HG02571 (cell line): ENCODE measurements at regions not wholly inside any gene's neighbourhood (a gene's known extent, or its start where the extent isn't known, plus 50 kb on each side); places are given as distances from the start of the nearest gene placed in this dataset.

Experiments
- ATAC-seq: cut with Tn5 transposase; IDR thresholded peaks from one replicate; pipeline ENCODE4 v1.9.1; 2021; ENCODE audit warnings: mild to moderate bottlenecking, moderate library complexity; ENCODE audit not compliant: unreplicated experiment

DNA sequence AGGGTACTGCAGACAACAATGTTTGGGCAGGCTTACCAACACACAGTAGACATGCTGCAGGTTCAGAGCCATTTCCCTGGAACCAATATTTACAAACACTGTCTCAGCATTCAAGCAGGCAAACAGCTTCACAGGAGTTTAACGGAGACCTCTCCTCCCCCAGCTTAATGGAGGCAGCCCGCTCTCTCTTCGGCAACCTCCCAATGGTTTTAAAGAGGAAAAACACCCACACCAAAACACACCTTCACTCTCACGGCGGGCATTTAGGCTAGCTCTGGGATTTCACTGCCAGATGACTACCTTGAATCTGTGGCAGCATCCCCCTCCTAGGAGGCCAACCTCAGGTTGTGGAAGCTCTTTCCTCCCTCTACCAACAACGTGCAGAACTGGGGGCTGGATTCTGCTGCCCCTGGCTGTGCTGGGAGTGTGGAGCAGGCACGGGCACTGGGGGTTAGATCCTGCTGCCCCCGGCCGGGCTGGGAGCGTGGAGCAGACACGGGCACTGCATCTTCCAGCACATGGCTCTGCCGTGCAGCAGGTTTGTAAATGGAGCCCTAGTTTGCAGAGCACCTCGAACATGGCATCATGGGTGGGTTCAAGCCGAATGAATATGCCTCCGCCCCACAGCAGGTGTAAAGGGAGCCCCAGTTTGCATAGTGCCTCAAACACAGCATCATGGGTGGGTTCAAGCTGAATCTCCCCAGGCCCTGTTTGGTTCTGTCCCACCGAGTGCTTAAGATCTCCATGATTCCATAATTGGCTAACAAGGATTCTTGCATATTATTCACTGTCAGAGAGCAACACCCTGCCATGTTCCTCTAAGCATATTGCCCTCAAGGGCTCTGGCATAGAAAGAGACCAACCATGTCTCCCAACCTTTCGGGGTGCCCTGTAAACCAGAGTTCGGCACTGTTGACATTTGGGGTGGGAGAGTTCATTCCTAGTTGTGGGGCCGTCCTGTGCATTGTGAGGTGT is 86.4 kb downstream of the RBFOX3 start:
- ATAC-seq = no peak

- ATAC-seq = no peak
Measured at GRCh38 chr17:79522414-79522813, 88.4 kb downstream of the RBFOX3 start.

DNA sequence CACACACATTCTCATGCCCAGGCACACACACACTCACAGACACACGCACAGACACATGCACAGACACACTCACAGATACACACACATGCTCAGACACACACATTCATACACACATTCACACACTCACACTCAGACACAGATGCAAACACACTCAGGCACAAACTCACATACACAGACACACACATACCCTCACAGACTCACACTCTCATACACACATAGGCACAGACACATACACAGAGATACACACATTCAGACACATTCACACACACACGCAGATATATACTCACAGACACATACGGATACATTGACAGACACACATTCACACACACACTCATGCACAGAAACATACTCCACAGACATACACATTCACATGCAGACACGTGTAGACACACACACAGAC is 89.6 kb downstream of the RBFOX3 start:
- ATAC-seq = no peak

DNA sequence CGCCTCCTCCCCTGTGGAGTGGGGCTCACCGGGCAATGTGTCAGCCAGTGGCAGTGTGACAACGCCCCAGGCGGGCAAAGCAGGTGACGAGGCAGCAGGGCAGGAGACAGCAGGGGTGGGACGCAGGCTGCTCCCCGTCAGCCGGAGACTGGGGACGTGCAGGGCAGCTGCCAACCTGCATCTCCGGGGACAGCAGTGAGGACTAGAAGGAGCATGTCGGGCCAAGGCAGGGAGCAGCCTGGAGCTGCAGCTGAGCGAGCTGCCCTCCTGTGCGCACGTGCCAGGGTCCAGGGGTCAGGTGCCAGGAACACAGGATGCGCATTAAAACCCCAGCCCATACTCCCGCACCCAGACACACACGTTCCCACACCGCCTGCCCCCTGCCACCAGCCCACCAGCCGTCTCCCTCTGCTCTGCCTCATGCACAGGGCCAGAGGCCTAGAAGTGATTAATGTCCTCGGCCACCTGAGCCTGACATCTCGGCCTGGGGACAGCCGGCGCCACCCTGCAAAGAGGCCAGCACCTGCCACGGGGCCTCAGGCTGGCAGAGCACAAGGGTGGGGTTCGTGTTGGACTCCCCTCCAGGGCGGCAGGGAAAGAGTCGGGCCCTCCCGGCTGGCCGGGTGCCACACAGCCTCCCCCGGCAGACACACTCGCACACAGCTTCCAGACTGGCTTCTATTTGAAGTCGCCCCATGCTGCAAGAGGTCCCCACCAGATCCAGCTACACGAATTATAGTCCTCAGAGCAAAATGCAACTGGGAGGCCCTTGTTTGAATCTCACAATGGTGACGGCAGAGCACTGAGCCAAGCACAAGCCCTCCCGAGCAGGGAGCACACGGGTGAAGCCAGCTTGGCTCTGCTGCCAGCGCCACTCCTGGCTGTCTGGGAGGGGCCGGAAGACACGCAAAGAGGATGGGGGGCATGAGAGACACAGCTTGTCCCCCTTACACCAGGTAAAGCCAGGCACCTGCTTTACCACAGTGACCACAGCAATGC is 90.4 kb downstream of the RBFOX3 start:
- no peak for ATAC-seq

DNA sequence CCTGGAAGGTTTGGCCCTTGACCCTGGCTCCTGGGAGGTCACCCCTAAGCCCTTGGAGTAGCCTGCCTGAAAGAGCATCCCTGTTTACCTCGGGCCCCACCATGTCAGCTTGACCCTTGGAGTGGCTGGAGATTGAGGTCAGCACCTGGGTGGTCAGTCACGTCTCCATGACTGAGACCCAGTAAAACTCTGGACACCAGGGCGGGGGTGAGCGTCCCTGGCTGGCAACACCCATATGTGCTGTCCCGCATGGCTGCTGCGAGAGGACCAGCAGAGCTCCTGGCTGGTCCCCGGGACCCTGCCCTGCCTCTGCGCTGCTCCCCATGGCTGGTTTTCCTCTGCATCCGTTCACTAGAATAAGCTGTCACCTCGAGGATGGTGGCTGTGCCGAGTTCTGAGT is 91.2 kb downstream of the RBFOX3 start:
- ATAC-seq = no peak

- ATAC-seq = no peak
Measured at GRCh38 chr17:79518585-79519523, 92.0 kb downstream of the RBFOX3 start.

- ATAC-seq = no peak
Measured at GRCh38 chr17:79517827-79518584, 92.8 kb downstream of the RBFOX3 start.

GRCh38 chr17:79515646-79516571 is 94.9 kb downstream of the RBFOX3 start:
- ATAC-seq = no peak

DNA sequence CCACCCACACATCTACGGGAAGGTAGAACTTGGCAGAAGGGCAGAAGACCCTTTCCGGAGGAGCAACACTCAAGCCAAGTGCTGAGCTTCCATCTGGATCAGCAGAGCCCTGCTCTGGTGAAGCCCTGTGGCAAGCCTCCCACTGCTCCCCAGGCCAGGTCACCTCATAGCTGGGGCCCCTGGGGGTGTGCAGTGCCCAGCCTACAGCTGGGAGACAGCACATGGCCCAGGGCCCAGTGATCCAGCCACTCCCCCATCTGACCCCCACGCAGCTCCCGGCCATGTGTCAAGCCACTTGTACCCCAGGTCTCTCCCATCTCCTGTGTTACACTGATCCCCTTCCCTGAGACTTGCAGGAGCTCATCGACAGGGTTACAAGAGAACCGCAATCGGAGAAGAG is 95.7 kb downstream of the RBFOX3 start:
- ATAC-seq = no peak

- ATAC-seq = no peak
Measured at GRCh38 chr17:79513820-79514535, 96.9 kb downstream of the RBFOX3 start.

DNA sequence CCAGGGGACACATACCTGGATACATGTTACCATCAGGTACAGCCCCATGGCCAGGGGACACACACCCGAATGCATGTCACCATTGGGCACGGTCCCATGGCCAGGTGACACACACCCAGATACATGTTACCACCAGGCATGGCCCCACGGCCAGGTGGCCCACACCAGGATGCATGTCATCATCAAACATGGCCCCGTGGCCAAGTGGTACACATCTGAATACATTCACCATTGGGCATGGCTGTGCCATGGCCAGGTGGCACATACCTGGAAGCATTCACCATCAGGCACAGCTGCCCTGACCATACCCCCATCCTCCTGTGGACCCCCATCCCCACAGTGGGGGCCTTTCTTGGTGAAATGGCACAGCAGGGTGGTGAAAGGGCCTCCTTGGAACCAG is 97.6 kb downstream of the RBFOX3 start:
- ATAC-seq = no peak

DNA sequence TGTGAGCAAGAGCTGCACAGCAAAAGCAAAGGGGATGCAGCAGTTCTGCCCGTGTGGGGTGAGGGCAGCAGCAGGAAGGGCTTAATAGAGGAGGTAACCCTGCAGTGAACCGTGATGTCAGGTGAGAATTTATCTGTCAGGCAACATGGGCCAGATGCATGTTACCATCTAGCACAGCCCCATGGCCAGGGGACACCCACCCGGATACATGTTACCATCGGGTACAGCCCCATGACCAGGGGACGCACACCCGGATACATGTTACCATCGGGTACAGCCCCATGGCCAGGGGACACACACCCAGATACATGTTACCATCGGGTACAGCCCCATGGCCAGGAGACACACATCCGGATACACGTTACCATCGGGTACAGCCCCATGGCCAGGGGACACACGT is 99.4 kb downstream of the RBFOX3 start:
- no peak for ATAC-seq

DNA sequence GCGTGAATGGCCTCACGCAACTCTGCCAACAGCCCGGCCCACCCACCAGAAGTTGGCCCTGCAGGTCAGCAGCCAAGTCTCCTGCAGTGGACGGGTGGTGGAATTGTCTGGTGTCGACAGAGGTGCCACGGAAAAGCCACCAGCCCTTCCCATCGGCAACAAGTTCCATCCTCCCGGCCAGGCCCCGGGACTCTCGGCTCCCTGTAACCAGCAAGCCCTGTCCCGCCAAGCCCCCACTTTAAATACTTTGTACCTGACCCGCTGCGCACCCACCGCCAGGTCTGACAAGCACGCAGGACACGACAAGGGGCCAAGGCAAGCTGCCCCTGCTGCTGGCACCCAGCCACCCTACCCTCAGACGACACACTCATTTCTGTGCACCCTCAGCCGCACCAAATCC is 100.8 kb downstream of the RBFOX3 start:
- ATAC-seq = no peak

- no peak for ATAC-seq
Measured at GRCh38 chr17:79509490-79509889, 101.4 kb downstream of the RBFOX3 start.

GRCh38 chr17:79509008-79509407 is 101.8 kb downstream of the RBFOX3 start:
- no peak for ATAC-seq

DNA sequence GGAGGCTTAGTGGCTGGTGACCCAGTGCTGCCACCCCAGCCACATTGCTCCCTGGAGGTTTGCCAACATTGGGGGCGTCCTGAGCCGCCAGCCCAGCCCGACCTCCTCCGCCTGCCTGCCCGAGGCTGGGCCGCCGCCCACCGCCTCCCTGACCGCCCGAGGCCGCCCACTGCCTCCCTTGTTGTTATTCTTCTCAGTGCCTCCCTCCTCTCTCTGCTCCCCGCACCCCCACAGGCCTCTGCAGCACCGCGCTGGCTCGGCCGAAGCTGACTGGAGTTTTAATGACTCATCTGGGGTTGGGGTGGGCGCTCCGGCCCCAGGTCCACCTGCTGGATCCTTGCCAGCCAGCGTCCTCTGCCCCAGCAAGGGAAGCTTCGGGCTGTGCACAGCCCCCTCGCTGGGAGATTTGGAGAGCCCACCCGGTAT is 102.5 kb downstream of the RBFOX3 start:
- ATAC-seq = no peak

DNA sequence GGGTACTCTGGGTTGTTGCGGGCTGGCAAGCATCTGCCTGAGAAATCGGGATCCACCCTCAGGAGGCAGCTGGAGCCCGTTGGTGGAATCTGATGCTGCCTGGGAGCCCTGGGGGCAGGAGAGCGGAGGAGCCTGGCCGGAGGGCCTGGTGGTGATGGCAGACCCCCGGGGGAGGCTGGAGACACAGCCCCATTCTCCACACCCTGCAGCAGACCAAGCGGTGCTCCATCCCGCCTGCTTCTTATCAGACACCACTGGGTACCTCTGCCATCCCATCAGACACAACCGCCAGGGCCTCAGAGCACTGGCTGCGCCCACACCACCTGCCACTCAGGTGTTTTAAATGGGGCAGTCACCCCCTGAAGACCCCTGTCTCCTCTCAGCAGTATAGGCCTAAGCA is 103.9 kb downstream of the RBFOX3 start:
- no peak for ATAC-seq
